Natural killer cell (primary cell): ENCODE measurements at regions not wholly inside any gene's neighbourhood (a gene's known extent, or its start where the extent isn't known, plus 50 kb on each side); places are given as distances from the start of the nearest gene placed in this dataset.

ENCODE experiments used
- ATAC-seq, 3 donors: fragments of 150-1000 bp in 2 of 3; fragments of 200-7000 bp in 1 of 3; cut with Tn5 transposase; 1 replicate in 1 of 3; 2 replicates in 2 of 3; pipeline ENCODE4 v1.10.0; 2021; ENCODE audit warnings: mild to moderate bottlenecking in 2 of 3, moderate library complexity in 2 of 3
- DNase-seq, 2 donors: peaks; one replicate each; pipeline versions ENCODE4 v3.0.0 to v3.0.0-alpha.2; 2013 to 2021; ENCODE audit warnings: mixed read lengths in 1 of 2
- H3K27ac ChIP-seq: one replicate; pipeline ENCODE4 v1.5.1; 2013; ENCODE audit warnings: mild to moderate bottlenecking, low read length
- H3K27me3 ChIP-seq: one replicate; pipeline ENCODE4 v1.6.1; 2013; ENCODE audit warnings: low read length; ENCODE audit not compliant: control insufficient read depth, insufficient read depth
- H3K36me3 ChIP-seq: one replicate; pipeline ENCODE4 v1.6.1; 2013; ENCODE audit warnings: low read length; ENCODE audit not compliant: control insufficient read depth, insufficient read depth
- H3K4me1 ChIP-seq: one replicate; pipeline ENCODE4 v1.6.1; 2013; ENCODE audit warnings: low read length; ENCODE audit not compliant: control insufficient read depth, insufficient read depth
- H3K4me3 ChIP-seq: one replicate; pipeline ENCODE4 v1.5.1; 2013; ENCODE audit warnings: low read length
- H3K9me3 ChIP-seq: one replicate; pipeline ENCODE4 v1.6.1; 2013; ENCODE audit warnings: low read length; ENCODE audit not compliant: control insufficient read depth, insufficient read depth
- H3K27ac Mint-ChIP-seq, 2 donors: one replicate each; pipeline ENCODE4 v1.8.0; 2022; ENCODE audit warnings: mild to moderate bottlenecking in 2 of 2, mixed read lengths in 2 of 2, moderate library complexity in 1 of 2
- H3K27me3 Mint-ChIP-seq, 2 donors: one replicate each; pipeline ENCODE4 v1.8.0; 2022; ENCODE audit warnings: low read depth in 2 of 2, mixed read lengths in 2 of 2
- H3K36me3 Mint-ChIP-seq: one replicate; pipeline ENCODE4 v1.8.0; 2022; ENCODE audit warnings: mixed read lengths
- H3K4me1 Mint-ChIP-seq, 2 donors: one replicate each; pipeline ENCODE4 v1.8.0; 2022; ENCODE audit warnings: mixed read lengths in 2 of 2
- H3K4me3 Mint-ChIP-seq: one replicate; pipeline ENCODE4 v1.8.0; 2022; ENCODE audit warnings: mild to moderate bottlenecking, moderate library complexity, mixed read lengths
- H3K9me3 Mint-ChIP-seq, 2 donors: one replicate each; pipeline ENCODE4 v1.8.0; 2022; ENCODE audit warnings: mixed read lengths in 2 of 2
- CTCF ChIP-seq: fragments of 200-600 bp; IDR thresholded peaks from one replicate; pipeline ENCODE4 v1.8.0; 2022; ENCODE audit warnings: antibody characterized with exemption
- WGBS: methylation state at CpG from one replicate; pipeline ENCODE4 v1.1.7; 2013; ENCODE audit warnings: missing lambda C conversion rate; ENCODE audit not compliant: insufficient coverage; 5-methylcytosine and 5-hydroxymethylcytosine counted together
- intact Hi-C: fragments of 100-400 bp; cut with micrococcal nuclease; formaldehyde crosslinking; loops from one replicate; pipeline ENCODE4 v1.14.2; 2022

DNA sequence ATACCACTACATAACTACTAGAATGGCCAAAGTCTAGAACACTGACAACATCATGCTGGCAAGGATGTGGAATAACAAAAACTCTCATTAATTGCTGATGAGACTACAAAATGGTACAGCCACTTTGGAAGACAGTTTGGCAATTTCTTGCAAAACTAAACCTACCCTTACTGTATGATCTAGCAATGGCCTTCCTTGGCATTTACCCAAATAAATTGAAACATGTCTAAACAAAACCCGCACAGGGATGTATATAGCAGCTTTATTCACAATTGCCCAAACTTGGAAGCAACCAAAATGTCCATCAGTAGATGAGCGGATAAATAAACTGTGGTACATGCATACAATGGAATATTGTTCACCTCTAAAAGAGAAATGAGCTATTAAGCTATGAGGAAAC is 87.9 kb upstream of the SLC24A5 start:
- Histone ChIP-seq H3K9me3 (no peaks in the 10 kb centered on the region), H3K4me3 (no peak overlapping the region), H3K4me1 (no peaks in the 10 kb centered on the region), H3K27ac (no peak overlapping the region), H3K36me3 (no peaks in the 10 kb centered on the region), H3K27me3 (no peaks in the 10 kb centered on the region)
- H3K27me3 Mint-ChIP-seq = peaks cover 6 to 11% of the 10 kb centered on the region in 2 donors
- no peak overlapping the region for H3K27ac Mint-ChIP-seq
- H3K9me3 Mint-ChIP-seq = no peaks in the 10 kb centered on the region
- intact Hi-C loops = no loop called here
- no peak for TF ChIP-seq CTCF
- no peak overlapping the region for H3K4me3 Mint-ChIP-seq
- H3K4me1 Mint-ChIP-seq = no peaks in the 10 kb centered on the region
- H3K36me3 Mint-ChIP-seq = no peaks in the 10 kb centered on the region
- DNase-seq = no peak
- 95% methylated on average over 2 of the region's 2 CpGs for WGBS
- no peak for ATAC-seq

DNA sequence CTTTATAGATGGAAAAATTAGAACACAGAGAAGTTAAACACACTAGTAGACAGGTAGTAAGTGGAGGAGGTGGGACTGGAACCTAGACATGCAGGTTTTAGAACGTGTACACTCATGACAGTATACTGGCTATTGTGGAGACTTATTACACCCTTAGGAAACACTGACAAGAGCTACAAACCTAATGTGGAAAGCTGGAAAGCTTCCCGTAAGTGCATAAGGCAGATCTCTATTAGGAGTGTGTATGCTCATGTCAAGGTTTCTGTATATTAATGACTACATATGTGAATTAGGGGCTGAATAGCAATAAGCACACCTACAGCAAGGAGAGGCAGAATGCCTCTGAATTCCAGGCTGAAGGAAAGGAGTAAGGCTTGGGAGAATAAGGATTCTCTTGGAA is 82.6 kb upstream of the SLC24A5 start:
- intact Hi-C loops = no loop called here
- Mint-ChIP-seq H3K4me1 (no peaks in the 10 kb centered on the region), H3K27ac (no peak overlapping the region), H3K27me3 (peaks cover 0 to 6% of the 10 kb centered on the region in 2 donors), H3K4me3 (no peak overlapping the region), H3K36me3 (no peaks in the 10 kb centered on the region), H3K9me3 (peaks cover 3% of the 10 kb centered on the region in 2 donors)
- ATAC-seq = no peak
- no peak for DNase-seq
- no peak for TF ChIP-seq CTCF
- Histone ChIP-seq H3K4me3 (no peak overlapping the region), H3K4me1 (no peaks in the 10 kb centered on the region), H3K27me3 (no peaks in the 10 kb centered on the region), H3K9me3 (no peaks in the 10 kb centered on the region), H3K36me3 (no peaks in the 10 kb centered on the region), H3K27ac (no peak overlapping the region)
- WGBS = 64% methylated on average over 1 of the region's 2 CpGs

DNA sequence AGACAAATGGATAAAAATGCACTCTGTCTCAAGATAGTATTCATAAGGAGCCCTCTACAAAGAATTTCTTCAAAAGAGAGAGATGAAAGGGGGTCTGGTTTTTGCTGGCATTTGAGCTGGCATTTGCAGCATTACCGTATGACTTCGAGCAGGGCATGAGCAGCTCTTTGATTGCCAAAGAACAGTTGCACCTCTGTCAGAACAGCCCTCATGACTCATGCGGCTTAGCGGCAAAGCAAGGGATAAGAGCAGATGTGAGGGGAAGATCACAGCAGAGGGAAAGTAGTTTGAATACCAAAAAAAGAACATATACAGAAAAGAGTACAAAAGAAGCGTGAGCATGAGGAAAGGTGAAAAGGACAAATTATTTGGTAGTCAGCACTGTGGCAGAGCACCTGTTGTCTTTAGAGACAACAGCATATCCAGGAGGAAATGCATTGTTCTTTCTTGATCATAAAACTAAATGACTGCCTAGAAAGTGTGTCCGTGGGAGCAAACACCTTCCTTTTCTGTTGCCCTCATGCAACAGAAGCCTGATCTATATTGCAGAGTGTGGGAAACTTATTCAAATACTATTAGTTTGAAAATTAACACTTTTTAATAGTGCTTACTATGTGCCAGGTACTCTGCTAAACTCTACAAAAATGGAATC is 80.5 kb upstream of the SLC24A5 start:
- no peaks in the 10 kb centered on the region for H3K27me3 ChIP-seq
- ATAC-seq (no peak), DNase-seq (no peak)
- no peaks in the 10 kb centered on the region for H3K4me1 Mint-ChIP-seq
- no peak overlapping the region for H3K4me3 Mint-ChIP-seq
- H3K27me3 Mint-ChIP-seq = no peaks in the 10 kb centered on the region
- intact Hi-C loops = no loop called here
- no peak for TF ChIP-seq CTCF
- H3K9me3 Mint-ChIP-seq = peaks cover 3 to 4% of the 10 kb centered on the region in 2 donors
- no peaks in the 10 kb centered on the region for H3K36me3 Mint-ChIP-seq
- no peak overlapping the region for H3K27ac Mint-ChIP-seq
- H3K27ac ChIP-seq = no peak overlapping the region
- H3K4me1 ChIP-seq = no peaks in the 10 kb centered on the region
- no peaks in the 10 kb centered on the region for H3K36me3 ChIP-seq
- H3K4me3 ChIP-seq = no peak overlapping the region
- H3K9me3 ChIP-seq = no peaks in the 10 kb centered on the region
- 88% methylated on average over 5 of the region's 6 CpGs for WGBS

DNA sequence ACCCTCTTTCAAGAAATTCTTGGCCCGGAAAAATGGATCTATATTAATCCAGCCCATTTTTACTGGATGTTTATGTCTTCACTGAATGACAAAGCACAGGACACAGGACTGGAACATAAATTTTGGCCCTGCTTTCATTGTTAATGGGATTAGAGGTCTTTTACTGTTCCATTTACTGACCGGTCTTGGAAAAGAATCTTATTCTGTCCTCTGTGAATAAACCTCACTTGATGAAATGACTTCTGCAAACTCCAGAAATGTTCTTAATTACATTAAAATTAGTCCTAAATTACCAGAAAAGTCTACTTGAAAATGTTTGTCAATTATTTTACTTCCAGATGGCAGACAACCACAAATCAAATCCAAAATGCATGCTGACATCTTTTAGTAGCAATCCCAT is 79.3 kb upstream of the SLC24A5 start:
- Histone ChIP-seq H3K27ac (no peak overlapping the region), H3K36me3 (no peaks in the 10 kb centered on the region), H3K4me3 (no peak overlapping the region), H3K9me3 (no peaks in the 10 kb centered on the region), H3K27me3 (no peaks in the 10 kb centered on the region), H3K4me1 (no peaks in the 10 kb centered on the region)
- TF ChIP-seq CTCF = no peak
- H3K36me3 Mint-ChIP-seq = no peaks in the 10 kb centered on the region
- intact Hi-C loops = no loop called here
- DNase-seq (no peak), ATAC-seq (no peak)
- H3K4me1 Mint-ChIP-seq = no peaks in the 10 kb centered on the region
- no peak overlapping the region for H3K27ac Mint-ChIP-seq
- peaks cover 3 to 4% of the 10 kb centered on the region in 2 donors for H3K9me3 Mint-ChIP-seq
- H3K27me3 Mint-ChIP-seq = no peaks in the 10 kb centered on the region
- WGBS = 100% methylated on average over 2 of the region's 2 CpGs
- no peak overlapping the region for H3K4me3 Mint-ChIP-seq
